ENCODE measurements at regions not wholly inside any gene's neighbourhood (a gene's known extent, or its start where the extent isn't known, plus 50 kb on each side); places are given as distances from the start of the nearest gene placed in this dataset.
"Not testable (repeated sequence)": the region's sequence is repeated elsewhere in the genome, so short reads cannot be mapped to it uniquely, and the experiment has no call there.

GRCh38 chr3:193910886-193911738 is 224.8 kb upstream of the HES1 start:
- DNase-seq (ENCODE audit: extremely low read depth in 1 of 11, low read depth in 9 of 11, low spot score in 4 of 11), result no peak

GRCh38 chr3:193911784-193912340 is 224.1 kb upstream of the HES1 start:
- no peak for DNase-seq (ENCODE audit: extremely low read depth in 1 of 11, low read depth in 9 of 11, low spot score in 4 of 11)

- no peak for DNase-seq (ENCODE audit: extremely low read depth in 1 of 11, low read depth in 9 of 11, low spot score in 4 of 11)
Observed at GRCh38 chr3:193912621-193913178, 223.2 kb upstream of the HES1 start.

- no peak for DNase-seq (ENCODE audit: extremely low read depth in 1 of 11, low read depth in 9 of 11, low spot score in 4 of 11)
Observed at GRCh38 chr3:193914602-193915001, 221.3 kb upstream of the HES1 start.

DNA sequence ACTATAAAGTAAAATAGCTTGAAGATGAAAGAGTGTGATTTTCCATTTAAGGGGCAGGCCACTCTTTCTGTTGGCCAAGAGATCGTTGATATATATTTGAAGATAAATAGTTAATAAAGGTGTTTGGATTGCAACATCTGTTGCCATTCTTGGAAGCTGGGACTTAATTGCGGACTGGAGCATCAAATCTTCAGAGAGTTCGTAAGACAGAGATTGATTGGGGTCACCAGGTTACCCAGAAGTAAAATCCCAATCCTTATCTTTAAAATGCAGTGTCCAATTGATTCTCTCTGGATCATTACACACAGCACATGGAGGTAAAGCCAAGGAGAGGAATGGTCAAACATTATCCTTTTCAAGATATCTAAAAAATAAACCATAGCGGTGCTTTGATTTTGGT is 220.8 kb upstream of the HES1 start:
- DNase-seq (ENCODE audit: extremely low read depth in 1 of 11, low read depth in 9 of 11, low spot score in 4 of 11), result no peak

GRCh38 chr3:193915613-193916012 is 220.3 kb upstream of the HES1 start:
- no peak for DNase-seq (ENCODE audit: extremely low read depth in 1 of 11, low read depth in 9 of 11, low spot score in 4 of 11)

DNA sequence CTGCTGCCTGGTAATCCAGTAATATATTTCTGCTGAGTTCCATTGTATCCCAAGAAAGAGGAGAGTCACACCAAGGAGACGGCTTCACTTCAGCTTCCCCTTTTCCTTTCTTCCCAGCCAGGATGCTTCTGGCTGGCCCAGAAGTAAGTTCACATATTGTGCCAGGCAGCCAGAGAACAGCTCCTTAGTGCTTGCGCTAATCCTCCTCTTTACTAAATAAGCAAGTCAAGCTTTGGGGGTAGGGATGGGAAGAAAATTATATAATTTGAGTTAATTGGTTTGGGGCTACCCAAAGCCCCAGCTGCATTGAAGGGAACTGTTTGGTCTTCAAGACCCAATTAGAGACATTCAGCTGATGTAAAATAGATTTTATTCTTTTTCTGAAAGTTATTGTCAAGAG is 218.8 kb upstream of the HES1 start:
- DNase-seq (ENCODE audit: extremely low read depth in 1 of 11, low read depth in 9 of 11, low spot score in 4 of 11), result no peak

GRCh38 chr3:193921465-193921864 is 214.5 kb upstream of the HES1 start:
- no peak for DNase-seq (ENCODE audit: extremely low read depth in 1 of 11, low read depth in 9 of 11, low spot score in 4 of 11)

DNA sequence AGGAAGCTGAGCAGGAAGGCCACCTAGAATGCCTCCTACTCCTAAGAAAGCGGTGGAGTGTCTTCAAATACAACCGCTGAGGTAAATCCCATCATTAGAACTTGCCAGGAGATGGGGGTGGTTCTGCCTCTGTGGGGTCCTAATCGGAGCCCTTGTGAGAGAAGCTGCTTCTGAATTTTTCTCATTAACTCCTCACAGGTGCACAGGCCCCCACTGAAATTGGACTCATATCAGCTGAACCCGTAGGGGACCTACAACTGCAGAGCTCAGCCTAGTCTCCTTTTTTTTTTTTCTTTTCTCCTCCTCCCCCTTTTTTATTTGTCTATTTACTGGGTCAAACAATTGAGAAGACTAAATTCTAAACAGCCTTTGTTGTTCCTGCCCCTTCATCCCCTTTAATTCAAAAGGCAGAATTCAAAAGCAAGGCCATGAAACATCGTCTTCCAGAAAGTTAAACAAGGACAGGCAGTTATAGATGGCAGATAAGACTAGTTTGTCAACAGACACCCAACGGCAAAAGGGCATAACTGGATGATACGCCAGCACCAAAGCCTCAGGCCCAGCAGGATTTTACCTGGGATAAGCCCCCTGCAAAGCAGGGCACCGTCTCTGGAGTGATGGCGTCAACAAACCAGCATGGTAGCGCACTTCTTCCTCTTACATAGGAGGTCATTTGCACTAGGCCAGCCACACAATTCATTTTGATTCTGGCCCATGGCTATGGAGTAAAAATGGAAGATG is 213.7 kb upstream of the HES1 start:
- DNase-seq (ENCODE audit: extremely low read depth in 1 of 11, low read depth in 9 of 11, low spot score in 4 of 11), result no peak

DNA sequence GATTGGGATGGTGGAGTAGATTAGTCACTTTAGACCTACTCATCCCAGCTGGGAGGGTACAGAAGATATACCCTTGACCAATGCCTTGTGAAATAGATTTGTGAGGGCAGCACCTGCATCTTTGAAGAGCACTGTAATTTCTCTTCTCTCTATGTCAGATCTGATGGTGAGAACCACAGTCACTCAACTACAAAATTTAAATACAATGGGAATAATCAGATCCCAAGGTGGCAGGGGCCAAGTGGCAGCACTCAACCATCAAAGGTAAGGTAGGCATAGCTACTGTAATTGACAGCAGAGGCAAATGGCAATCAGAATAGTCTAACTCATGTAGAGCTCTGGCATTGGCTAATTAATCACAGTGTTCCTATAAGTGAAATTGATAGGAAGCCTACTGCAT is 212.0 kb upstream of the HES1 start:
- DNase-seq (ENCODE audit: extremely low read depth in 1 of 11, low read depth in 9 of 11, low spot score in 4 of 11), result not testable (repeated sequence)

- not testable (repeated sequence) for DNase-seq (ENCODE audit: extremely low read depth in 1 of 11, low read depth in 9 of 11, low spot score in 4 of 11)
Observed at GRCh38 chr3:193926071-193926470, 209.9 kb upstream of the HES1 start.

- not testable (repeated sequence) for DNase-seq (ENCODE audit: extremely low read depth in 1 of 11, low read depth in 9 of 11, low spot score in 4 of 11)
Observed at GRCh38 chr3:193927413-193928206, 208.3 kb upstream of the HES1 start.

DNA sequence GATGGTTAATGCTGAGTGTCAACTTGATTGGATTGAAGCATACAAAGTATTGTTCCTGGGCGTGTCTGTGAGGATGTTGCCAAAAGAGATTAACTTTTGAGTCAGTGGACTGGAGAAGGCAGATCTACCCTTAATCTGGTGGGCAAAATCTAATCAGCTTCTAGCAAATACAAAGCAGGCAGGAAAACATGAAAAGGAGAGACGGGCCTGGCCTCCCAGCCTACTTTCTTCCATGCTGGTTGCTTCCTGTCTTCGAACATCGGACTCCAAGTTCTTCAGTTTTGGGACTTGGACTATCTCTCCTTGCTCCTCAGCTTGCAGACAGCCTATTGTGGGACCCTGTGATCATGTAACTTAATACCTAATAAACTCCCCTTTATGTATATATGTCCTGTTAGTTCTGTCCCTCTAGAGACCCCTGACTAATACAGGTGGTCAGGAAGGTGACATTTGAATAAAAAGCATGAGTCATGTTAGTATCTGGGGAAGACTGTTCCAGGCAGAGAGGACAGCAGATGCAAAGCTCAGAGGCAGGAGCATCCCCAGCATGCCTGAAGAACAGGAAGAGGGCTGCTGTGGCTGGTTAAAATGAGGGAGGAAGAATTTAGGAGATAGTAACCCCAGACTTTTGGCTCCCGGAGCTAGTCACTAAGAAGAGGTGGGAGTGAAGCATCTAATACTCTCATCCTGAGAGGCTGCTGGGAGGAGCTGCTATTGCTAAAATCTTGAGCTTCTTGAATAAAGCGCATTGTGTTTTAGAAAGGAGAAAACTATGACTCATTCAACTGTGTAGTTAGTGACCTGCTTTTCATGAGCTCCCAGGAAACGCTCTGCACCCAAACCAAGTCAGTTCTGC is 207.4 kb upstream of the HES1 start:
- no peak for DNase-seq (ENCODE audit: extremely low read depth in 1 of 11, low read depth in 9 of 11, low spot score in 4 of 11)

- DNase-seq (ENCODE audit: extremely low read depth in 1 of 11, low read depth in 9 of 11, low spot score in 4 of 11), result no peak
Observed at GRCh38 chr3:193929373-193929772, 206.6 kb upstream of the HES1 start.

DNA sequence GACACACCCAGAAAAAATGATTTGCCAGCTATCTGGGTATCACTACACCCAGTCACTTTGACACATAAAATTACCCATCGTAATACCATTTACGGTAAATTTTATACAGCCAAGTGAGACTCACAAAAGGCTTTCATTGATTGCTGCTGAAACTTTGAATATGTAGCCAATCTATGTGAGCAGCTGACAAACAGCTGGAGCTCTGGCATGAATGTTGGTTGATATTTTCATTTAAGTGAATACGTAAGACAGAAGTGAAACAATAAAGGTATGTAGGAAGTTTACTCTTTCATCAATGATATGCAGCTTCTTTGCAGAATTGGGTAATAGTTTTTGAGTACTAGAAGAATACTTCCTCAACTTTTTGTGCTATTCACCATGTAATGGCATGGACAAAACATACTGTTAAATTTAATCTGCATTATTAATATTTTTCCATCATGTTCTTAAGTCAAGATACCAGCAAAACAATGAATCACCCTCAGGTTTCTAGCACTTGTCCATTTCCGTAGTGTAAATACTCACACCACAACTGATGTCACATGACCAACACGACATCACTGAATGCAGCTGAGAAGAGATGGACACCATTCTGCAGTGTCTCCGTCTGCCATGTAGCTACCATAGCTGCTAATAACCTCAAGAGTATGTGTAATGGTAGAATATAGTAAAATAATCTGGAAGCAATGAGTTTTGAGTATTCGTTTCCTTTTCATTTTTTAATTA is 205.9 kb upstream of the HES1 start:
- DNase-seq (ENCODE audit: extremely low read depth in 1 of 11, low read depth in 9 of 11, low spot score in 4 of 11), result no peak

DNA sequence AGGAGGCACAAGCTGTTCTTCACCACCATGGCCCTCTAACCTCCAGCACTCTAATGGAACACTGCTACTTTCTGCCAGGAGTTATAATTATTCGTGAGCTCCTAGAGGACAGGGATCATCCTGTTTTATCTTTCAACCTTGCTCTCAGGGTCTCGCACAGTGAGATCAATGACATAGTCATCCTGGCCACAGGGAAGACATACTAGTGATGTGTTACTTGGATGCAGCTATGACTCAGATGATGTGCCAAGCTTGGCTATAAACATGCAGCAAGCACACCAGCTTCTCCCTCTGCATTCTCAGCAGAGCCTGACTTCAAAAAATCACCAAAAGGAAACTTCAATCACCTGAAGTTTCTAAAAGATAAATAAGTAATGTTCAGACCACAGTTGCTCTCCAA is 203.8 kb upstream of the HES1 start:
- DNase-seq (ENCODE audit: extremely low read depth in 1 of 11, low read depth in 9 of 11, low spot score in 4 of 11), result no peak

GRCh38 chr3:193932576-193932975 is 203.4 kb upstream of the HES1 start:
- no peak for DNase-seq (ENCODE audit: extremely low read depth in 1 of 11, low read depth in 9 of 11, low spot score in 4 of 11)

DNA sequence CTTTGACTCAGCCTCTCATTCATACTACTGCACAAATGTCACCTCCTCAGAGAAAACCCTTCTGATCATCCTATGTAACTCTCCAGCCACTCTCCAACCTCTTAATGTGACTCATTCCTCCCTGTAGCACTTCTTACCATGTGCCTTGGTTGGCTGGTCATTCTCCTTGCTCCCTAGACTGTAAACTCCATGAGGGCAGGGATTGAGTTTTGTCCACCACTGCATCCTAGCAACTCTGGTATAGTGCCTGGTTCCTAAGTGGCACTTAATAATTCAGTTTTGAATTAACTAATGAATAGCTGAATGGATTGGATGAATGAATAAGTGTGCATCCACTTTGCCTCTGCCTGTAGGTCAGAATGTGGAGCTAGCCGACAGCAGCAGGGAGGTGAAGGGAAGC is 202.5 kb upstream of the HES1 start:
- no peak for DNase-seq (ENCODE audit: extremely low read depth in 1 of 11, low read depth in 9 of 11, low spot score in 4 of 11)

Data from renal cortex interstitium (tissue), 11 donors.